ENCODE measurements at regions not wholly inside any gene's neighbourhood (a gene's known extent, or its start where the extent isn't known, plus 50 kb on each side); places are given as distances from the start of the nearest gene placed in this dataset.

- DNase-seq (ENCODE audit: low read depth in 2 of 2): no peak
Observed at GRCh38 chr2:238963161-238963970, 115.5 kb downstream of the TWIST2 start.

GRCh38 chr2:238963971-238964328 is 116.1 kb downstream of the TWIST2 start:
- no peak for DNase-seq (ENCODE audit: low read depth in 2 of 2)

- no peak for DNase-seq (ENCODE audit: low read depth in 2 of 2)
Observed at GRCh38 chr2:238964544-238965067, 116.7 kb downstream of the TWIST2 start.

GRCh38 chr2:238965371-238966071 is 117.6 kb downstream of the TWIST2 start:
- no peak for DNase-seq (ENCODE audit: low read depth in 2 of 2)

GRCh38 chr2:238966072-238966937 is 118.4 kb downstream of the TWIST2 start:
- DNase-seq (ENCODE audit: low read depth in 2 of 2): no peak

GRCh38 chr2:238967031-238967977 is 119.4 kb downstream of the TWIST2 start:
- no peak for DNase-seq (ENCODE audit: low read depth in 2 of 2)

- no peak for DNase-seq (ENCODE audit: low read depth in 2 of 2)
Observed at GRCh38 chr2:238967978-238968360, 120.1 kb downstream of the TWIST2 start.

- no peak for DNase-seq (ENCODE audit: low read depth in 2 of 2)
Observed at GRCh38 chr2:238968616-238969384, 120.9 kb downstream of the TWIST2 start.

GRCh38 chr2:238969857-238970256 is 122.0 kb downstream of the TWIST2 start:
- DNase-seq (ENCODE audit: low read depth in 2 of 2): no peak

- DNase-seq (ENCODE audit: low read depth in 2 of 2): peak in 1 of 2 donors; percentile 8
Observed at GRCh38 chr2:238970553-238971081, 122.7 kb downstream of the TWIST2 start.

- no peak for DNase-seq (ENCODE audit: low read depth in 2 of 2)
Observed at GRCh38 chr2:238971318-238972145, 123.6 kb downstream of the TWIST2 start.

GRCh38 chr2:238972146-238972445 is 124.2 kb downstream of the TWIST2 start:
- no peak for DNase-seq (ENCODE audit: low read depth in 2 of 2)

GRCh38 chr2:238973038-238973739 is 125.3 kb downstream of the TWIST2 start:
- no peak for DNase-seq (ENCODE audit: low read depth in 2 of 2)

GRCh38 chr2:238974081-238974480 is 126.2 kb downstream of the TWIST2 start:
- no peak for DNase-seq (ENCODE audit: low read depth in 2 of 2)

- no peak for DNase-seq (ENCODE audit: low read depth in 2 of 2)
Observed at GRCh38 chr2:238974501-238975166, 126.7 kb downstream of the TWIST2 start.

- no peak for DNase-seq (ENCODE audit: low read depth in 2 of 2)
Observed at GRCh38 chr2:238975408-238975807, 127.5 kb downstream of the TWIST2 start.

- no peak for DNase-seq (ENCODE audit: low read depth in 2 of 2)
Observed at GRCh38 chr2:238978497-238978896, 130.6 kb downstream of the TWIST2 start.

GRCh38 chr2:238979636-238980035 is 131.8 kb downstream of the TWIST2 start:
- DNase-seq (ENCODE audit: low read depth in 2 of 2): no peak

Measured in stimulated activated CD8-positive, alpha-beta memory T cell treated with anti-CD3 and anti-CD28 coated beads, Interleukin-7, amount 100 ng/mL, for 4 hours (primary cell).